A549 (cell line): ENCODE measurements at regions not wholly inside any gene's neighbourhood (a gene's known extent, or its start where the extent isn't known, plus 50 kb on each side); places are given as distances from the start of the nearest gene placed in this dataset.

Source experiments
- ATAC-seq, 2 experiments: fragments of 200-7000 bp in 1 of 2; fragments of >200 bp in 1 of 2; cut with Nextera tagmentation in 1 of 2; cut with Tn5 transposase in 1 of 2; 3 replicates each; pipeline versions ENCODE4 v1.8.0 to v1.9.1; 2018 to 2020; ENCODE audit warnings: mild to moderate bottlenecking in 1 of 2, moderate library complexity in 1 of 2
- CTCF ChIA-PET: fragments of 300-600 bp; sonication (Branson Sonifier 250); formaldehyde crosslinking; extraction: SDS; loops from one replicate; lab custom pipeline; 2021; ENCODE audit warnings: antibody characterized with exemption, inconsistent platforms; lab: Yijun Ruan, JAX
- POLR2A ChIA-PET: fragments of 350-600 bp; formaldehyde crosslinking; extraction: SDS; loops from one replicate; lab custom pipeline; 2021; ENCODE audit warnings: antibody characterized with exemption, inconsistent platforms; lab: Yijun Ruan, JAX
- DNase-seq, 2 experiments: peaks; one replicate each; pipeline versions ENCODE4 v3.0.0 to v3.0.0-alpha.2; 2011 to 2016; ENCODE audit warnings: low read depth in 1 of 2, low spot score in 1 of 2
- FAIRE-seq: peaks from 2 replicates; lab custom pipeline; 2011; peaks lifted over from hg19 to GRCh38; lab: Jason Lieb, UNC
- H3K27ac ChIP-seq, 2 experiments: fragments of >200 bp; sonication (Bioruptor Twin); formaldehyde crosslinking; 3 replicates each; pipeline ENCODE4 v1.5.1; 2016 to 2017
- H3K4me1 ChIP-seq: fragments of >200 bp; sonication (Bioruptor Twin); formaldehyde crosslinking; 3 replicates; pipeline ENCODE4 v1.6.1; 2016
- H3K4me2 ChIP-seq: fragments of >200 bp; sonication (Bioruptor Twin); formaldehyde crosslinking; 3 replicates; pipeline ENCODE4 v1.6.1; 2016
- H3K4me3 ChIP-seq: fragments of >200 bp; sonication (Bioruptor Twin); formaldehyde crosslinking; 3 replicates; pipeline ENCODE4 v1.5.1; 2016
- H3K9me3 ChIP-seq: fragments of >200 bp; sonication (Bioruptor Twin); formaldehyde crosslinking; 3 replicates; pipeline ENCODE4 v1.6.1; 2016
- CHD2 ChIP-seq: fragments of 150-350 bp; IDR thresholded peaks from 2 replicates; pipeline ENCODE4 v1.6.1; 2014; ENCODE audit warnings: low read length; ENCODE audit not compliant: partially characterized antibody
- EHF ChIP-seq: fragments of 250-450 bp; sonication (Bioruptor Pico); IDR thresholded peaks from 2 replicates; pipeline ENCODE4 v1.5.0; 2020; ENCODE audit warnings: mild to moderate bottlenecking
- EHMT2 ChIP-seq: fragments of 200-600 bp; sonication (generic); IDR thresholded peaks from 2 replicates; pipeline ENCODE4 v1.6.1; 2016; ENCODE audit warnings: antibody characterized with exemption, low read depth, mild to moderate bottlenecking, moderate library complexity
- HOXA7 ChIP-seq: fragments of 250-450 bp; sonication (Bioruptor Pico); IDR thresholded peaks from 2 replicates; pipeline ENCODE4 v1.5.0; 2020; ENCODE audit warnings: mild to moderate bottlenecking, moderate library complexity
- HOXB5 ChIP-seq: fragments of 250-450 bp; sonication (Bioruptor Pico); IDR thresholded peaks from 2 replicates; pipeline ENCODE4 v1.5.0; 2020; ENCODE audit warnings: mild to moderate bottlenecking, moderate library complexity
- JUN ChIP-seq, 2 experiments: fragments of >200 bp; sonication (Bioruptor Twin); formaldehyde crosslinking; IDR thresholded peaks; 2 replicates in 1 of 2; 3 replicates in 1 of 2; pipeline ENCODE4 v1.6.1; 2016 to 2017
- KDM5A ChIP-seq: fragments of 200-600 bp; sonication (generic); IDR thresholded peaks from 2 replicates; pipeline ENCODE4 v1.6.1; 2016; ENCODE audit warnings: antibody characterized with exemption, mild to moderate bottlenecking
- MYC ChIP-seq: IDR thresholded peaks from 2 replicates; pipeline ENCODE4 v1.6.1; 2012; ENCODE audit warnings: mild to moderate bottlenecking, inconsistent platforms, low read length, improper control_type of control experiment, borderline replicate concordance
- PHF8 ChIP-seq: fragments of 200-600 bp; sonication (generic); IDR thresholded peaks from 2 replicates; pipeline ENCODE4 v1.6.1; 2016; ENCODE audit warnings: low read depth, mild to moderate bottlenecking, antibody characterized with exemption, moderate library complexity, borderline replicate concordance
- POLR2AphosphoS2 ChIP-seq: conservative IDR thresholded peaks from 2 replicates; pipeline ENCODE4 v1.6.1; 2012; ENCODE audit warnings: low read length, improper control_type of control experiment, inconsistent platforms
- RCOR1 ChIP-seq: fragments of 150-350 bp; IDR thresholded peaks from 2 replicates; pipeline ENCODE4 v1.6.1; 2014; ENCODE audit warnings: antibody characterized with exemption, low read length, low read depth
- SREBF2 ChIP-seq: fragments of 450-650 bp; IDR thresholded peaks from 2 replicates; pipeline ENCODE4 v1.6.1; 2014; ENCODE audit warnings: mild to moderate bottlenecking, moderate library complexity
- ZNF302 ChIP-seq: fragments of 250-450 bp; sonication (Bioruptor Pico); IDR thresholded peaks from 2 replicates; pipeline ENCODE4 v1.9.0; 2021; ENCODE audit warnings: inconsistent platforms, mild to moderate bottlenecking, moderate library complexity
- WGBS: methylation state at CpG from one replicate; pipeline ENCODE4 v1.1.6; 2017; ENCODE audit errors: missing lambda C conversion rate; 5-methylcytosine and 5-hydroxymethylcytosine counted together
- TF ChIP-seq, protein P1 (sequence below): IDR thresholded peaks from 2 replicates; pipeline ENCODE4 v1.6.1; 2012; ENCODE audit warnings: low read depth, borderline replicate concordance
- TF ChIP-seq, protein P2 (sequence below): fragments of >200 bp; sonication (Bioruptor Twin); formaldehyde crosslinking; IDR thresholded peaks from 3 replicates; pipeline ENCODE4 v1.6.1; 2016
- TF ChIP-seq, protein P3 (sequence below): fragments of 200-600 bp; sonication (generic); IDR thresholded peaks from 2 replicates; pipeline ENCODE4 v1.6.1; 2016; ENCODE audit warnings: antibody characterized with exemption, mild to moderate bottlenecking, moderate library complexity
- TF ChIP-seq, protein P4 (sequence below): fragments of 250-450 bp; sonication (Bioruptor Pico); IDR thresholded peaks from 2 replicates; pipeline ENCODE4 v1.5.0; 2021; ENCODE audit warnings: mild to moderate bottlenecking, moderate library complexity, borderline replicate concordance
- TF ChIP-seq, protein P5 (sequence below): IDR thresholded peaks from 2 replicates; pipeline ENCODE4 v1.6.1; 2012

DNA sequence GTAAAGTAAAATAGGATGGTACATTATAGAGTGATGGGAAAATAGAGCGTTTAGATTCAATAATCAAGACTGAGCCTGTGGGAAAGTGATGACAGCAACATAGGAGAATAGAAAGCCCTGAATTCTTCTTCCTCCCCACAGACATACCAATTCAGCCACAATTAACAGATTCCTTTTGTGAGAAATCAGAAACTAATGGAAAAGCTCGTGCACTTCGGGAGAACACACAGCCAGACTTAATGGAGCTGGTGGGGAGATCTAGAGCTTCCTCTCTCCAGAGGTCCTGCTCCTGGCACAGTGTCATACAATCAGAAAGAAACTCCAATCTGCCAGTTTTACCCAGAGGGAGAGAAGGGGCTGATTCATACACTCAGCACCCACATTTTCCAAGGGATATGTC is 676.3 kb upstream of the BOD1L1 start:
- 54% methylated on average over 3 of the region's 3 CpGs for WGBS
- ChIA-PET POLR2A (no interaction called here), CTCF (no interaction called here)
- DNase-seq: no peak
- no peak for ATAC-seq
- Histone ChIP-seq H3K4me2 (no peak overlapping the region), H3K4me3 (no peak overlapping the region), H3K4me1 (no peaks in the 10 kb centered on the region), H3K27ac (no peak overlapping the region), H3K9me3 (no peaks in the 10 kb centered on the region)
- FAIRE-seq: no peak
- no peak for TF ChIP-seq CHD2
- no peak for TF ChIP-seq SREBF2
- TF ChIP-seq HOXA7 (CRISPR knock-in tag): no peak
- TF ChIP-seq POLR2AphosphoS2: no peak
- TF ChIP-seq EHMT2: no peak
- TF ChIP-seq, protein P1, sequence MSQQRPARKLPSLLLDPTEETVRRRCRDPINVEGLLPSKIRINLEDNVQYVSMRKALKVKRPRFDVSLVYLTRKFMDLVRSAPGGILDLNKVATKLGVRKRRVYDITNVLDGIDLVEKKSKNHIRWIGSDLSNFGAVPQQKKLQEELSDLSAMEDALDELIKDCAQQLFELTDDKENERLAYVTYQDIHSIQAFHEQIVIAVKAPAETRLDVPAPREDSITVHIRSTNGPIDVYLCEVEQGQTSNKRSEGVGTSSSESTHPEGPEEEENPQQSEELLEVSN: no peak
- no peak for TF ChIP-seq KDM5A
- TF ChIP-seq, protein P2, sequence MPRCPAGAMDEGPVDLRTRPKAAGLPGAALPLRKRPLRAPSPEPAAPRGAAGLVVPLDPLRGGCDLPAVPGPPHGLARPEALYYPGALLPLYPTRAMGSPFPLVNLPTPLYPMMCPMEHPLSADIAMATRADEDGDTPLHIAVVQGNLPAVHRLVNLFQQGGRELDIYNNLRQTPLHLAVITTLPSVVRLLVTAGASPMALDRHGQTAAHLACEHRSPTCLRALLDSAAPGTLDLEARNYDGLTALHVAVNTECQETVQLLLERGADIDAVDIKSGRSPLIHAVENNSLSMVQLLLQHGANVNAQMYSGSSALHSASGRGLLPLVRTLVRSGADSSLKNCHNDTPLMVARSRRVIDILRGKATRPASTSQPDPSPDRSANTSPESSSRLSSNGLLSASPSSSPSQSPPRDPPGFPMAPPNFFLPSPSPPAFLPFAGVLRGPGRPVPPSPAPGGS: no peak
- no peak for TF ChIP-seq HOXB5 (CRISPR knock-in tag)

DNA sequence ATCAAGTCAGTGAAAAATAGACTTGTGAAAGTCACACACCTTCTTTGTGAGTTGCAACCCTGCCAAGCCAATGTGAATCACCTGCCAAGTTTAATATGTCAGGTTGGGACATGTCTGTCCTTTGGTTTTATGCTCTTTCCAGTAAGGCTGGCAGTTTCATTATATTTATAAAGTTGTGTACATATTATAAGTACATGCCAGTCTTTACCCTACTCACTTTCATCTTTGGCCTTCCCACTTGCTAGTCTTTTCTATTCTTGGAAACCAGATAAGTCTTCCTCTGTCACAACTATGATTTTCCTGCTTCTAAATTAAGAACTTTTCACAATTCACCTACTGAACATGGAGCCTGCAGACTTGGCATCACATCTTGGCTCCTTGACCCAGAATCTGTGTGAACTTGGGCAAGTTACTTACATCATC is 680.7 kb upstream of the BOD1L1 start:
- Histone ChIP-seq H3K27ac (no peak overlapping the region), H3K4me2 (no peak overlapping the region), H3K4me1 (no peaks in the 10 kb centered on the region), H3K4me3 (no peak overlapping the region), H3K9me3 (no peaks in the 10 kb centered on the region)
- no peak for FAIRE-seq
- no peak for ATAC-seq
- POLR2A ChIA-PET: no interaction called here
- TF ChIP-seq JUN (IDR thresholded peaks at IDR 0.05) (no peak), ZNF302 (CRISPR knock-in tag) (no peak), HOXA7 (CRISPR knock-in tag) (no peak), PHF8 (no peak), EHF (CRISPR knock-in tag) (no peak), RCOR1 (no peak), MYC (no peak)
- TF ChIP-seq, protein P3, sequence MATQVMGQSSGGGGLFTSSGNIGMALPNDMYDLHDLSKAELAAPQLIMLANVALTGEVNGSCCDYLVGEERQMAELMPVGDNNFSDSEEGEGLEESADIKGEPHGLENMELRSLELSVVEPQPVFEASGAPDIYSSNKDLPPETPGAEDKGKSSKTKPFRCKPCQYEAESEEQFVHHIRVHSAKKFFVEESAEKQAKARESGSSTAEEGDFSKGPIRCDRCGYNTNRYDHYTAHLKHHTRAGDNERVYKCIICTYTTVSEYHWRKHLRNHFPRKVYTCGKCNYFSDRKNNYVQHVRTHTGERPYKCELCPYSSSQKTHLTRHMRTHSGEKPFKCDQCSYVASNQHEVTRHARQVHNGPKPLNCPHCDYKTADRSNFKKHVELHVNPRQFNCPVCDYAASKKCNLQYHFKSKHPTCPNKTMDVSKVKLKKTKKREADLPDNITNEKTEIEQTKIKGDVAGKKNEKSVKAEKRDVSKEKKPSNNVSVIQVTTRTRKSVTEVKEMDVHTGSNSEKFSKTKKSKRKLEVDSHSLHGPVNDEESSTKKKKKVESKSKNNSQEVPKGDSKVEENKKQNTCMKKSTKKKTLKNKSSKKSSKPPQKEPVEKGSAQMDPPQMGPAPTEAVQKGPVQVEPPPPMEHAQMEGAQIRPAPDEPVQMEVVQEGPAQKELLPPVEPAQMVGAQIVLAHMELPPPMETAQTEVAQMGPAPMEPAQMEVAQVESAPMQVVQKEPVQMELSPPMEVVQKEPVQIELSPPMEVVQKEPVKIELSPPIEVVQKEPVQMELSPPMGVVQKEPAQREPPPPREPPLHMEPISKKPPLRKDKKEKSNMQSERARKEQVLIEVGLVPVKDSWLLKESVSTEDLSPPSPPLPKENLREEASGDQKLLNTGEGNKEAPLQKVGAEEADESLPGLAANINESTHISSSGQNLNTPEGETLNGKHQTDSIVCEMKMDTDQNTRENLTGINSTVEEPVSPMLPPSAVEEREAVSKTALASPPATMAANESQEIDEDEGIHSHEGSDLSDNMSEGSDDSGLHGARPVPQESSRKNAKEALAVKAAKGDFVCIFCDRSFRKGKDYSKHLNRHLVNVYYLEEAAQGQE: no peak
- TF ChIP-seq, protein P4, sequence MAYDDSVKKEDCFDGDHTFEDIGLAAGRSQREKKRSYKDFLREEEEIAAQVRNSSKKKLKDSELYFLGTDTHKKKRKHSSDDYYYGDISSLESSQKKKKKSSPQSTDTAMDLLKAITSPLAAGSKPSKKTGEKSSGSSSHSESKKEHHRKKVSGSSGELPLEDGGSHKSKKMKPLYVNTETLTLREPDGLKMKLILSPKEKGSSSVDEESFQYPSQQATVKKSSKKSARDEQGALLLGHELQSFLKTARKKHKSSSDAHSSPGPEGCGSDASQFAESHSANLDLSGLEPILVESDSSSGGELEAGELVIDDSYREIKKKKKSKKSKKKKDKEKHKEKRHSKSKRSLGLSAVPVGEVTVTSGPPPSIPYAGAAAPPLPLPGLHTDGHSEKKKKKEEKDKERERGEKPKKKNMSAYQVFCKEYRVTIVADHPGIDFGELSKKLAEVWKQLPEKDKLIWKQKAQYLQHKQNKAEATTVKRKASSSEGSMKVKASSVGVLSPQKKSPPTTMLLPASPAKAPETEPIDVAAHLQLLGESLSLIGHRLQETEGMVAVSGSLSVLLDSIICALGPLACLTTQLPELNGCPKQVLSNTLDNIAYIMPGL (CRISPR knock-in tag): no peak
- TF ChIP-seq, protein P5, sequence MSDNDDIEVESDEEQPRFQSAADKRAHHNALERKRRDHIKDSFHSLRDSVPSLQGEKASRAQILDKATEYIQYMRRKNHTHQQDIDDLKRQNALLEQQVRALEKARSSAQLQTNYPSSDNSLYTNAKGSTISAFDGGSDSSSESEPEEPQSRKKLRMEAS: no peak
- CTCF ChIA-PET: no interaction called here
- no peak for DNase-seq
